ENCODE measurements at regions not wholly inside any gene's neighbourhood (a gene's known extent, or its start where the extent isn't known, plus 50 kb on each side); places are given as distances from the start of the nearest gene placed in this dataset.

DNA sequence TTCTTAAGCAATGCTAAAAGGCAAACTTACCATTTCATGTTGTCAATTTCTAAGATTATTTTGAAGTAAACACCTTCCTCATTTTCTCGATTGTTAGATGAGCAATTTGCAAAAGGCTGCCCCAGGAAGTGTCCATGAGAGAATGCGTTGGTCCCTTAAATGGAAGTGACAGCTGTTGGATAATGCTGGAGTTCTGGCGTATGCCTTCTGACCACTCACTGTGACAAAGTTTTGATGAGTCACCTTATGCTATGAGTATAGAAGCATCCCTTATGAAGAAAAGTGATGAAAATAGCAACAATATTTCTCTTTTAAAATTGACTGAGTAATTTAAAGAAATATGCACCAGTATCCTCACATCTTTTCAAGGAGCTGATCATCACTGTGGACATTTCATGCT, 1497.5 kb downstream of the DPP10 start:
- TF ChIP-seq POLR2A (IDR thresholded peaks at IDR 0.05): no peak
- TF ChIP-seq, protein P1, sequence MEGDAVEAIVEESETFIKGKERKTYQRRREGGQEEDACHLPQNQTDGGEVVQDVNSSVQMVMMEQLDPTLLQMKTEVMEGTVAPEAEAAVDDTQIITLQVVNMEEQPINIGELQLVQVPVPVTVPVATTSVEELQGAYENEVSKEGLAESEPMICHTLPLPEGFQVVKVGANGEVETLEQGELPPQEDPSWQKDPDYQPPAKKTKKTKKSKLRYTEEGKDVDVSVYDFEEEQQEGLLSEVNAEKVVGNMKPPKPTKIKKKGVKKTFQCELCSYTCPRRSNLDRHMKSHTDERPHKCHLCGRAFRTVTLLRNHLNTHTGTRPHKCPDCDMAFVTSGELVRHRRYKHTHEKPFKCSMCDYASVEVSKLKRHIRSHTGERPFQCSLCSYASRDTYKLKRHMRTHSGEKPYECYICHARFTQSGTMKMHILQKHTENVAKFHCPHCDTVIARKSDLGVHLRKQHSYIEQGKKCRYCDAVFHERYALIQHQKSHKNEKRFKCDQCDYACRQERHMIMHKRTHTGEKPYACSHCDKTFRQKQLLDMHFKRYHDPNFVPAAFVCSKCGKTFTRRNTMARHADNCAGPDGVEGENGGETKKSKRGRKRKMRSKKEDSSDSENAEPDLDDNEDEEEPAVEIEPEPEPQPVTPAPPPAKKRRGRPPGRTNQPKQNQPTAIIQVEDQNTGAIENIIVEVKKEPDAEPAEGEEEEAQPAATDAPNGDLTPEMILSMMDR (IDR thresholded peaks at IDR 0.05): no peak
- Histone ChIP-seq H3K4me1 (no peaks in the 10 kb centered on the region), H3K27me3 (no peaks in the 10 kb centered on the region), H3K27ac (no peak overlapping the region), H3K36me3 (ENCODE audit: low read depth, missing control alignments) (no peaks in the 10 kb centered on the region), H3K4me3 (no peak overlapping the region), H3K9me3 (no peaks in the 10 kb centered on the region)
- WGBS, 2 donors: 82 to 89% methylated on average over 3 of the region's 3 CpGs
- no peak for DNase-seq
- intact Hi-C loops (cut with DNase I; ENCODE audit: low total_unique reads): no loop called here

DNA sequence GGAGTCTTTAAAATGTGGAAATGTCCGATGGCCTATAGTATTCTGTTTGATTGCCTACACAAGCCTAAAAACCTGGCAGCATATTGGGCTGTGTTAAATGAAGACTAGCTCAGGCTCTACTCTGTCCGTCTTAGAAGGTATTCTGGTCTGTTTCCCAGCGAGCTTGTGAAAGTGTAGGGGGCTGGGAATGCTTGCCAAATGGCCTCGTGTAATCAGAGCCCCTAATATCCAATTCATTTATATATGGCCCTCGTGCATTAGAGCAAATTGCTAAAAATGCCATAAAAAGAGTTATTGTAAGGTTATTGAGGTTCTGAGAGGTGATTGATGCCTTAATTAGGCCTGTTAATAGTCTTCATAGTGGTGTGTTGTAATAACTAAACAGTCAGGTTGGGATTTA, 1500.4 kb downstream of the DPP10 start:
- Histone ChIP-seq H3K27me3 (no peaks in the 10 kb centered on the region), H3K4me3 (no peak overlapping the region), H3K4me1 (no peaks in the 10 kb centered on the region), H3K9me3 (no peaks in the 10 kb centered on the region), H3K36me3 (ENCODE audit: low read depth, missing control alignments) (no peaks in the 10 kb centered on the region), H3K27ac (no peak overlapping the region)
- WGBS, 2 donors: 60 to 64% methylated on average over 5 of the region's 5 CpGs
- intact Hi-C loops (cut with DNase I; ENCODE audit: low total_unique reads): no loop called here
- no peak for DNase-seq
- TF ChIP-seq POLR2A (IDR thresholded peaks at IDR 0.05): no peak
- TF ChIP-seq, protein P1 (IDR thresholded peaks at IDR 0.05): no peak

DNA sequence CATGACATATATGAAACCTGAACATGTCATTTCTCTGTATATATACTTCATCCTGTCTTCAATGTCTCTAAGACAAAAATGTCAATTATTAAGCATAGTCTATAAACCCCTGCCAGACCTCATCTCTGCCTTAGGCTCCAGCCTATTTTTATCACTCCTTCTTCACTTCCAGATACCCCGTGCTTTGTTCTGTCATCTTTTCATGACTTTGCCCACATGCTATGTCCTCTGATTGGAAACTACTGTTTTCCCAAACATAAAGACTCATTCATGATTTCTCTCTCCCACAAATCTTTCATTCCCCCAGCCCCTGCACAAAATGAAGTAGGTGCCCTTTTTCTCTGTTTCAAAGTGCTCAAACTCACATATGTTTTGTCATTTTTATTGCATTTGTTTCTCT, 1503.9 kb downstream of the DPP10 start:
- intact Hi-C loops (cut with DNase I; ENCODE audit: low total_unique reads): no loop called here
- Histone ChIP-seq H3K4me1 (no peaks in the 10 kb centered on the region), H3K27ac (no peak overlapping the region), H3K36me3 (ENCODE audit: low read depth, missing control alignments) (no peaks in the 10 kb centered on the region), H3K9me3 (no peaks in the 10 kb centered on the region), H3K4me3 (no peak overlapping the region), H3K27me3 (no peaks in the 10 kb centered on the region)
- WGBS, 2 donors: 72 to 83% methylated on average over 1 of the region's 1 CpG
- TF ChIP-seq, protein P1 (IDR thresholded peaks at IDR 0.05): no peak
- no peak for TF ChIP-seq POLR2A (IDR thresholded peaks at IDR 0.05)
- no peak for DNase-seq

DNA sequence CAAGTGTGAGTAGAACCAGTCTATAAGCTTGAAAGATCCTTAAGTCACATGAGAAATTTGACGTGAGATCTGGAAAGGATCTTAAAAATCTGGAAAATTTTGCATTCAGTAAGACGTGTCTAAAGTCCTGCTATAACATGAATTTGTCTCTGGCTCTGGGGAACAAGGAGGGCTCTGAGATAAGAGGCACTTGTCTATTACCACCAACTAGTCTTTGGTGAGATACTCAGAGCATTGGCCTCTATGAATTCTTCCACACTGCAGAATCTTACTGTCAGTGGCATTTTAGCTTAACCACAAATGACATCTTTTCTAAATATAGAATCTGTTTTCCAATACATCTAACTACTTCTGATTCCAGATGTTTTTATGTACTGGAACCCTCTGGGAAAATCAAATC, 1504.5 kb downstream of the DPP10 start:
- TF ChIP-seq POLR2A (IDR thresholded peaks at IDR 0.05): no peak
- TF ChIP-seq, protein P1 (IDR thresholded peaks at IDR 0.05): no peak
- Histone ChIP-seq H3K27ac (no peak overlapping the region), H3K36me3 (ENCODE audit: low read depth, missing control alignments) (no peaks in the 10 kb centered on the region), H3K27me3 (no peaks in the 10 kb centered on the region), H3K4me3 (no peak overlapping the region), H3K9me3 (no peaks in the 10 kb centered on the region), H3K4me1 (no peaks in the 10 kb centered on the region)
- intact Hi-C loops (cut with DNase I; ENCODE audit: low total_unique reads): no loop called here
- no peak for DNase-seq
- WGBS, 2 donors: 65 to 79% methylated on average over 2 of the region's 2 CpGs

DNA sequence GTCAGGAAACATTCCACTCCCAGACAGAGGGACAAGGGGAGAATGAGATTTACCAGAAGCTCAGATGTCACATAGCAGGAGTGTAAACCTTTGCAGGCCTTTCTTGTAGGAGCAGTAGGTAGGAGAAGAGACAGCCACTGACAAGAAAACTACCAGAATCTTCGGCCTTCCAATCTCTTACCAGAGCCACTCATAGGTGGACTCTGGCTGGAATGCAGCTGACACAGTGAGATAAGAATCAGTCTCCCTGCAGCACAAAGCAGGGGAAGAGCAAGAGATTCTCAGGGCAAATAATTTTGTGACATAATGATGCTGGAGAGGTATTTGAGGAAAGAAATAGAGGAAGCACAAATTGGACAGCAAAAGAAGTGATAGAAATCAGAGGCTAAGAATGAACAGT, 1534.5 kb downstream of the DPP10 start:
- no peaks in the 10 kb centered on the region for H3K4me1 ChIP-seq
- no peaks in the 10 kb centered on the region for H3K9me3 ChIP-seq
- H3K36me3 ChIP-seq (ENCODE audit: low read depth, missing control alignments): no peaks in the 10 kb centered on the region
- no peaks in the 10 kb centered on the region for H3K27me3 ChIP-seq
- TF ChIP-seq POLR2A (IDR thresholded peaks at IDR 0.05): no peak
- TF ChIP-seq, protein P1 (IDR thresholded peaks at IDR 0.05): no peak
- no peak overlapping the region for H3K27ac ChIP-seq
- intact Hi-C loops (cut with DNase I; ENCODE audit: low total_unique reads): no loop called here
- H3K4me3 ChIP-seq: no peak overlapping the region
- 30 to 57% methylated on average over 1 of the region's 1 CpG for WGBS, 2 donors
- no peak for DNase-seq
